ENCODE measurements at regions not wholly inside any gene's neighbourhood (a gene's known extent, or its start where the extent isn't known, plus 50 kb on each side); places are given as distances from the start of the nearest gene placed in this dataset.
"Not testable (repeated sequence)": the region's sequence is repeated elsewhere in the genome, so short reads cannot be mapped to it uniquely, and the experiment has no call there.

DNA sequence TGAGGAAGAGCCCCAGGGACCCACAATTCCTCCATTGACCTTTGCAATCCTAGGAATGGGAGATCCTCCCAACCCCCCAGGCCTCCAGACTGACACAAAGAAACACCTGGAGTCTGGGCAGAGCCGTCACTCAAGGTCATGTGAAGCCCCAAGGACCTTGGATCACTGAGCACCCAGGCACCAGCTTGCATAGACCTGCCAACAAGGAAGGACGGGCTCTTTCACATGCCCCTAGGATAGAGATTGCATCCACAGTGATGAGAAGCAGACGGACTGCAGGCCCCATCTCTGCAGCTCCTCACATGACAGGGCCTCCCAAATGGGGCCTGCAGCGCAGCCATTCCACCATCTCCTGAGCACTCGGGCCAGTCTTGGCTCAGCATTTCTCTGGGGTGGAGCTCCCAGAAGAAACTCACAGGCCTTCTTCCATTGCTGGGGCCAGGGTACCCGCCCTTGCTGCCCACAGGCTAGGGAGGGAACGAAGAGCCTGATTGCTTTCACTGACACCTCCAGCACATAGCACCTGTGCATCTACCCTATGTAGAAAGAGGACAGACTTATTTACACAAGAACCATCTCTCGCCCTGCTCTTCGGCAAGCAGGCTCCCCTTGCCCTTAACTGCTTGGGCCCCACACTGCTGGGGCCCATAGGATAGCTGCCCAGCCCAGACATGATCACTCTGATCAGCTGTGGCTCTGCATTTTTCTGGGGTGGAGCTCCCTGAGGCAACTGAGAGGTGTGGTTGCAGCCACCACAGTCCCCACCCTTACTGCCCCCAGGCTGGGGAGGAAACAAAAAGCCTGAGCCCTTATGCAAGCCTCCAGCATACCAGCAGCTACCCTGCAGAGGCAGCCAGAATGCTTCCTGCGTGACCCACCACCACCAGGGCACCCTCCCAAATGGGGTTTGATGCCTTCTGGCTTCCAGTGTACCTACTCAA, 185.7 kb upstream of the ZCCHC13 start:
- Histone ChIP-seq H3K36me3 (no peaks in the 10 kb centered on the region), H3K4me1 (no peaks in the 10 kb centered on the region), H3K4me3 (no peak overlapping the region), H3K27ac (no peak overlapping the region), H3K9me3 (no peaks in the 10 kb centered on the region), H3K27me3 (no peaks in the 10 kb centered on the region)
- TF ChIP-seq, protein P1, sequence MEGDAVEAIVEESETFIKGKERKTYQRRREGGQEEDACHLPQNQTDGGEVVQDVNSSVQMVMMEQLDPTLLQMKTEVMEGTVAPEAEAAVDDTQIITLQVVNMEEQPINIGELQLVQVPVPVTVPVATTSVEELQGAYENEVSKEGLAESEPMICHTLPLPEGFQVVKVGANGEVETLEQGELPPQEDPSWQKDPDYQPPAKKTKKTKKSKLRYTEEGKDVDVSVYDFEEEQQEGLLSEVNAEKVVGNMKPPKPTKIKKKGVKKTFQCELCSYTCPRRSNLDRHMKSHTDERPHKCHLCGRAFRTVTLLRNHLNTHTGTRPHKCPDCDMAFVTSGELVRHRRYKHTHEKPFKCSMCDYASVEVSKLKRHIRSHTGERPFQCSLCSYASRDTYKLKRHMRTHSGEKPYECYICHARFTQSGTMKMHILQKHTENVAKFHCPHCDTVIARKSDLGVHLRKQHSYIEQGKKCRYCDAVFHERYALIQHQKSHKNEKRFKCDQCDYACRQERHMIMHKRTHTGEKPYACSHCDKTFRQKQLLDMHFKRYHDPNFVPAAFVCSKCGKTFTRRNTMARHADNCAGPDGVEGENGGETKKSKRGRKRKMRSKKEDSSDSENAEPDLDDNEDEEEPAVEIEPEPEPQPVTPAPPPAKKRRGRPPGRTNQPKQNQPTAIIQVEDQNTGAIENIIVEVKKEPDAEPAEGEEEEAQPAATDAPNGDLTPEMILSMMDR (IDR thresholded peaks at IDR 0.05): no peak
- no peak for TF ChIP-seq POLR2A (IDR thresholded peaks at IDR 0.05)
- DNase-seq: no peak
- intact Hi-C loops (cut with DNase I; ENCODE audit: low total_unique reads): no loop called here

- intact Hi-C loops (cut with DNase I; ENCODE audit: low total_unique reads): no loop called here
- TF ChIP-seq, protein P1 (IDR thresholded peaks at IDR 0.05): no peak
- no peak for TF ChIP-seq POLR2A (IDR thresholded peaks at IDR 0.05)
- DNase-seq: no peak
These were observed 192.7 kb upstream of the ZCCHC13 start for GRCh38 chrX:74111245-74111644.

GRCh38 chrX:74107666-74108065, 196.3 kb upstream of the ZCCHC13 start:
- Histone ChIP-seq H3K36me3 (no peaks in the 10 kb centered on the region), H3K4me1 (no peaks in the 10 kb centered on the region), H3K27me3 (no peaks in the 10 kb centered on the region), H3K27ac (no peak overlapping the region), H3K4me3 (no peak overlapping the region), H3K9me3 (peaks cover 0 to 7% of the 10 kb centered on the region in 2 donors)
- intact Hi-C loops (cut with DNase I; ENCODE audit: low total_unique reads): no loop called here
- DNase-seq: no peak
- TF ChIP-seq, protein P1 (IDR thresholded peaks at IDR 0.05): no peak
- TF ChIP-seq POLR2A (IDR thresholded peaks at IDR 0.05): no peak

More at GRCh38 chrX:74111245-74111644, 192.7 kb upstream of the ZCCHC13 start:
- H3K27ac ChIP-seq: no peak overlapping the region
- no peak overlapping the region for H3K4me3 ChIP-seq
- no peaks in the 10 kb centered on the region for H3K27me3 ChIP-seq
- H3K9me3 ChIP-seq: peaks cover 0 to 7% of the 10 kb centered on the region in 2 donors
- no peaks in the 10 kb centered on the region for H3K4me1 ChIP-seq
- H3K36me3 ChIP-seq: no peaks in the 10 kb centered on the region

DNA sequence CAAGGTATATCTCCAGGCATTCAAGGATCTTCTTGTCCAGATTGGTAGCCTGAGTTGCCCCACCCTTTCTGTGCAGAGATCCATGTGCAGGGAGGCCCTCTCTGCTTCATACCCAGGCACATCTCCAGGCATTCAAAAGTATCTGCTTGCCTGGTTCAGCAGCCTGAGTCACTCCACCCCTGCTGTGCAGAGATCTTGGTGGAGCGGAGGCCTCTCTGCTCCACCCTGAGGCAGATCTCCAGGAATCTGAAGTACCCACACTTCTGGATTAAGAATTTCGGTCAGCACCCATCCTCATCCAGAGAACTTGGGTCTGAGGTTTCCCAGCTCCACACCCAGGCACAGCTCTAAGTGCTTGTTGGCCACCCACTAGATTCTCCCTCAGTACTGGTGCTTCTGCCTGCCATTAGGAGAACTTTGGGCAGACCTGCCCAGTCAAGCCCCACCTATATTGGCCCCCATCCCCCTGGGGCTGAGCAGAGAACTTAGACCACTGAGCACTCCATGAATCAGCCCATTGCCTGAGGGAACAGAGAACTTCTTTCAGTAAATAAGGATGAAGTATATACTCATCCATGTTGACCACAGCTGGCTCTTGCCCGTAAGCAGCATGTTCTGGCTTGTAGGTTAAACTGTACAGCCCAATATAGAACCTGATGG, 199.5 kb upstream of the ZCCHC13 start:
- Histone ChIP-seq H3K9me3 (no peaks in the 10 kb centered on the region), H3K36me3 (no peaks in the 10 kb centered on the region), H3K27me3 (no peaks in the 10 kb centered on the region), H3K4me1 (no peaks in the 10 kb centered on the region), H3K27ac (no peak overlapping the region), H3K4me3 (no peak overlapping the region)
- no peak for DNase-seq
- intact Hi-C loops (cut with DNase I; ENCODE audit: low total_unique reads): no loop called here
- no peak for TF ChIP-seq POLR2A (IDR thresholded peaks at IDR 0.05)
- TF ChIP-seq, protein P1 (IDR thresholded peaks at IDR 0.05): no peak

GRCh38 chrX:74098407-74098806, 205.6 kb upstream of the ZCCHC13 start:
- H3K4me1 ChIP-seq; H3K36me3 ChIP-seq; DNase-seq; intact Hi-C loops (cut with DNase I; ENCODE audit: low total_unique reads); H3K27ac ChIP-seq; H3K4me3 ChIP-seq; H3K9me3 ChIP-seq; H3K27me3 ChIP-seq: not testable (repeated sequence)
